ENCODE measurements at regions not wholly inside any gene's neighbourhood (a gene's known extent, or its start where the extent isn't known, plus 50 kb on each side); places are given as distances from the start of the nearest gene placed in this dataset.

DNA sequence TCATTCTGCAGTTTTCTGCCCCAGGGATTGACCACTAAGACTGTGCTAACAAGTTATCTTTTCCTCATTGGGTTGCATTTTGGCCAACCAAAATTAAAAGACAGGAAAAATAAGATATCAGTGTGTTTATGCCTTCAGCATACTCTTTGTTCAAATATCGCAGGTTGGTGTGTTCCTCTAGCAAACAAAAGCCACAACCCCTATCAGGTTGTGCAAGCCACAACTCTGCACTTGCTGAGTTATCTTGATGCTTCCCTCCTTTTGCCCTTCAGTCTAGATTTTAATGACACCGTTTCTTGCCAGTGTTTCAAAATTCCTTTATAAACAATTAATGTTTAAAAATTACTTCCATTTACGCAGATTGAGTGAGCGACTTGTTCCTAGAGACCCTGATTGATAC is 1164.2 kb downstream of the NSUN3 start:
- 91% methylated on average over 4 of the region's 4 CpGs for WGBS (ENCODE audit: insufficient coverage)
- no peak overlapping the region for H3K4me3 Mint-ChIP-seq
- H3K27me3 ChIP-seq (ENCODE audit: control insufficient read depth, insufficient read depth, low read length) = no peaks in the 10 kb centered on the region
- ATAC-seq (no peak), DNase-seq (no peak)
- peaks cover 21 to 38% of the 10 kb centered on the region in 2 donors for H3K9me3 Mint-ChIP-seq
- H3K36me3 ChIP-seq (ENCODE audit: control insufficient read depth, insufficient read depth, low read length) = no peaks in the 10 kb centered on the region
- H3K27ac Mint-ChIP-seq = no peak overlapping the region
- TF ChIP-seq, protein P1, sequence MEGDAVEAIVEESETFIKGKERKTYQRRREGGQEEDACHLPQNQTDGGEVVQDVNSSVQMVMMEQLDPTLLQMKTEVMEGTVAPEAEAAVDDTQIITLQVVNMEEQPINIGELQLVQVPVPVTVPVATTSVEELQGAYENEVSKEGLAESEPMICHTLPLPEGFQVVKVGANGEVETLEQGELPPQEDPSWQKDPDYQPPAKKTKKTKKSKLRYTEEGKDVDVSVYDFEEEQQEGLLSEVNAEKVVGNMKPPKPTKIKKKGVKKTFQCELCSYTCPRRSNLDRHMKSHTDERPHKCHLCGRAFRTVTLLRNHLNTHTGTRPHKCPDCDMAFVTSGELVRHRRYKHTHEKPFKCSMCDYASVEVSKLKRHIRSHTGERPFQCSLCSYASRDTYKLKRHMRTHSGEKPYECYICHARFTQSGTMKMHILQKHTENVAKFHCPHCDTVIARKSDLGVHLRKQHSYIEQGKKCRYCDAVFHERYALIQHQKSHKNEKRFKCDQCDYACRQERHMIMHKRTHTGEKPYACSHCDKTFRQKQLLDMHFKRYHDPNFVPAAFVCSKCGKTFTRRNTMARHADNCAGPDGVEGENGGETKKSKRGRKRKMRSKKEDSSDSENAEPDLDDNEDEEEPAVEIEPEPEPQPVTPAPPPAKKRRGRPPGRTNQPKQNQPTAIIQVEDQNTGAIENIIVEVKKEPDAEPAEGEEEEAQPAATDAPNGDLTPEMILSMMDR (IDR thresholded peaks at IDR 0.05) = no peak
- no peak overlapping the region for H3K27ac ChIP-seq (ENCODE audit: low read length)
- intact Hi-C loops (cut with micrococcal nuclease) = no loop called here
- peaks cover 15% of the 10 kb centered on the region for H3K36me3 Mint-ChIP-seq
- H3K4me1 ChIP-seq (ENCODE audit: control insufficient read depth, insufficient read depth, low read length) = no peaks in the 10 kb centered on the region
- H3K4me1 Mint-ChIP-seq = no peaks in the 10 kb centered on the region
- H3K9me3 ChIP-seq (ENCODE audit: control insufficient read depth, insufficient read depth, low read length) = peaks cover 7% of the 10 kb centered on the region
- no peaks in the 10 kb centered on the region for H3K27me3 Mint-ChIP-seq (ENCODE audit: low read depth in 2 of 2)
- no peak overlapping the region for H3K4me3 ChIP-seq (ENCODE audit: low read length)

DNA sequence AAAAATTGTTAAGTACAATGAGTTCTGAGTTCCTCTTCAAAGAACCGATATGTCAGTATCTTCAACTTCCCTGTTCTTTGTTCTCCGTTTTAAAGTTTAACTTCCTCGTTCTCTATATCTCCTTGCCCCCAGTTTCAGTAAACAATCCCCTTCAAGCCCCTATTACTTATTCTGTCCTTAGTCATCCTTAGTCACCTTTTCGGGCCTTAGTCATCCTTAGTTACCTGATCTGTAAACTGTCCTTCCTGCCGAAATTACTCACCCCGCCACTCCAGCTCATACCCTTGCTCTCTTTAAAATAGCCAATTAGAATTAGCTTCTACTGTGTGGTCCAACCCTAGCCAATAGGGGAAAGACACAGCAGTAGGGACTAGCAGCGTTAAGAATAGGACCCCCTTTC is 1165.6 kb downstream of the NSUN3 start:
- no peak for DNase-seq
- no peak overlapping the region for H3K27ac ChIP-seq (ENCODE audit: low read length)
- no peaks in the 10 kb centered on the region for H3K4me1 ChIP-seq (ENCODE audit: control insufficient read depth, insufficient read depth, low read length)
- no peak for ATAC-seq
- WGBS (ENCODE audit: insufficient coverage) = 80% methylated on average over 7 of the region's 7 CpGs
- Mint-ChIP-seq H3K36me3 (peaks cover 15% of the 10 kb centered on the region), H3K4me1 (no peaks in the 10 kb centered on the region), H3K27me3 (ENCODE audit: low read depth in 2 of 2) (no peaks in the 10 kb centered on the region), H3K27ac (no peak overlapping the region), H3K4me3 (no peak overlapping the region), H3K9me3 (peaks cover 23 to 40% of the 10 kb centered on the region in 2 donors)
- no peaks in the 10 kb centered on the region for H3K27me3 ChIP-seq (ENCODE audit: control insufficient read depth, insufficient read depth, low read length)
- TF ChIP-seq, protein P1 (IDR thresholded peaks at IDR 0.05) = no peak
- no peak overlapping the region for H3K4me3 ChIP-seq (ENCODE audit: low read length)
- no peaks in the 10 kb centered on the region for H3K36me3 ChIP-seq (ENCODE audit: control insufficient read depth, insufficient read depth, low read length)
- intact Hi-C loops (cut with micrococcal nuclease) = no loop called here
- peaks cover 7% of the 10 kb centered on the region for H3K9me3 ChIP-seq (ENCODE audit: control insufficient read depth, insufficient read depth, low read length)

DNA sequence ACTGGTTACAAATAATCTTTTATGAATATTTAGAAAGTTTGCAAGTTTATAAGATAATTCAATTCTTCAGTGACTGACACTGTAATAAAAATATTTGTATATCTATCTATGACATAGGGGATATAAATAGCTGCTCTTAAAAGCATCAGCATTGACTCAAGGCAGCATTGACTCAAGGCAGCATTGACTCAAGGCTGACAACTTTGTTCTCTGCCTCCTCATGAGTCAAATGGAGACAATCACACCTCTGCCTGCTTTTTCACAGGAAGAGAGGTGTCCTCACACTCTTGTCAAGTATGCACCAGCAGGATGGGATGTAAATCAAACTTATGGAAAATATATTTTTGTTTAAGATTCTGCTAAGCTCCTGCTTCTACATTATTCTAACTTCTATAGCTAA is 1173.1 kb downstream of the NSUN3 start:
- TF ChIP-seq, protein P1 (IDR thresholded peaks at IDR 0.05) = no peak
- no peak overlapping the region for H3K27ac ChIP-seq (ENCODE audit: low read length)
- no peaks in the 10 kb centered on the region for H3K27me3 ChIP-seq (ENCODE audit: control insufficient read depth, insufficient read depth, low read length)
- intact Hi-C loops (cut with micrococcal nuclease) = loop anchor here (10.0 kb wide), 1 partner anchor 61 kb away; no protein-coding TSS in a partner anchor
- no peak for ATAC-seq
- no peak for DNase-seq
- H3K4me1 Mint-ChIP-seq = no peaks in the 10 kb centered on the region
- H3K9me3 ChIP-seq (ENCODE audit: control insufficient read depth, insufficient read depth, low read length) = peaks cover 6% of the 10 kb centered on the region
- H3K4me1 ChIP-seq (ENCODE audit: control insufficient read depth, insufficient read depth, low read length) = no peaks in the 10 kb centered on the region
- no peak overlapping the region for H3K4me3 ChIP-seq (ENCODE audit: low read length)
- H3K27me3 Mint-ChIP-seq (ENCODE audit: low read depth in 2 of 2) = no peaks in the 10 kb centered on the region
- H3K4me3 Mint-ChIP-seq = no peak overlapping the region
- no peak overlapping the region for H3K27ac Mint-ChIP-seq
- no peaks in the 10 kb centered on the region for H3K36me3 ChIP-seq (ENCODE audit: control insufficient read depth, insufficient read depth, low read length)
- no peaks in the 10 kb centered on the region for H3K36me3 Mint-ChIP-seq
- peaks cover 15 to 33% of the 10 kb centered on the region in 2 donors for H3K9me3 Mint-ChIP-seq

DNA sequence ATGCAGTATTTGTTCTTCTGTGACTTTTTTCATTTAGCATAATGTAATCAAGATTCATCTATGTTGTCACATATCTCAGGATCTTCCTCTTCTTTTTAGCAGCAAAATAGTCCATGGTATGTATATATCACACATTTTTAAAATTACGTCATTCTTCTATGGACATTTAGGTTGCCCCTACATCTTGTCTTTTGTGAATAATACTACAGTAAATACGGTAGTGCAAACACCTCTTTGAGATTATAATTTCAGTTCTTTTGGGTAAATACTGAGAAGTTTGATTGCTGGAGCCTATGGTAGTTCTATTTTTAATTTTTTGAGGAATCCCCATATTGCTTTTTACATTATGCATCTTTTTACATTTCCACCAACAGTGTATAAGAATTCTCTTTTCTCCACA is 1174.9 kb downstream of the NSUN3 start:
- Histone ChIP-seq H3K9me3 (ENCODE audit: control insufficient read depth, insufficient read depth, low read length) (peaks cover 15% of the 10 kb centered on the region), H3K27ac (ENCODE audit: low read length) (no peak overlapping the region), H3K4me1 (ENCODE audit: control insufficient read depth, insufficient read depth, low read length) (no peaks in the 10 kb centered on the region), H3K27me3 (ENCODE audit: control insufficient read depth, insufficient read depth, low read length) (no peaks in the 10 kb centered on the region), H3K36me3 (ENCODE audit: control insufficient read depth, insufficient read depth, low read length) (no peaks in the 10 kb centered on the region), H3K4me3 (ENCODE audit: low read length) (no peak overlapping the region)
- TF ChIP-seq, protein P1 (IDR thresholded peaks at IDR 0.05) = no peak
- intact Hi-C loops (cut with micrococcal nuclease) = loop anchor here (10.0 kb wide), 1 partner anchor 63 kb away; no protein-coding TSS in a partner anchor
- DNase-seq = no peak
- Mint-ChIP-seq H3K4me3 (no peak overlapping the region), H3K9me3 (peaks cover 12 to 28% of the 10 kb centered on the region in 2 donors), H3K27me3 (ENCODE audit: low read depth in 2 of 2) (no peaks in the 10 kb centered on the region), H3K27ac (no peak overlapping the region), H3K4me1 (no peaks in the 10 kb centered on the region), H3K36me3 (no peaks in the 10 kb centered on the region)
- no peak for ATAC-seq
- WGBS (ENCODE audit: insufficient coverage) = no CpG with 5 or more reads among the region's 2 CpGs

Measured in natural killer cell (primary cell).